MCF 10A (cell line): ENCODE measurements at regions not wholly inside any gene's neighbourhood (a gene's known extent, or its start where the extent isn't known, plus 50 kb on each side); places are given as distances from the start of the nearest gene placed in this dataset.

Experiments used
- BruUV-seq: library from RNA; stranded (reverse); fragments of 400-500 nt; replicated peaks from 2 replicates; lab custom pipeline; 2021; lab: Mats Ljungman, UMichigan
- CTCF ChIA-PET: fragments of 300-600 bp; sonication (Branson Sonifier 250); formaldehyde crosslinking; extraction: SDS; loops from one replicate; lab custom pipeline; 2021; ENCODE audit warnings: antibody characterized with exemption, inconsistent platforms; lab: Yijun Ruan, JAX
- POLR2A ChIA-PET: fragments of 300-600, 350-650 bp; sonication (Branson Sonifier 250); formaldehyde crosslinking; extraction: SDS; loops from one replicate; lab custom pipeline; 2020; ENCODE audit warnings: antibody characterized with exemption, inconsistent platforms; lab: Yijun Ruan, JAX
- DNase-seq: peaks from one replicate; pipeline ENCODE4 v3.0.0-alpha.2; 2018; ENCODE audit not compliant: unreplicated experiment
- H3K27ac Mint-ChIP-seq: one replicate; pipeline ENCODE4 v1.8.0; 2022; ENCODE audit warnings: mild to moderate bottlenecking, low read depth, mixed read lengths; ENCODE audit not compliant: unreplicated experiment
- H3K27me3 Mint-ChIP-seq: one replicate; pipeline ENCODE4 v1.8.0; 2022; ENCODE audit warnings: mixed read lengths; ENCODE audit not compliant: insufficient read depth, unreplicated experiment
- H3K36me3 Mint-ChIP-seq: one replicate; pipeline ENCODE4 v1.8.0; 2022; ENCODE audit warnings: mild to moderate bottlenecking, moderate library complexity, mixed read lengths; ENCODE audit not compliant: insufficient read depth, unreplicated experiment
- H3K4me1 Mint-ChIP-seq: one replicate; pipeline ENCODE4 v1.8.0; 2022; ENCODE audit warnings: mixed read lengths; ENCODE audit not compliant: insufficient read depth, unreplicated experiment
- H3K4me3 Mint-ChIP-seq: one replicate; pipeline ENCODE4 v1.8.0; 2022; ENCODE audit warnings: mild to moderate bottlenecking, moderate library complexity, mixed read lengths; ENCODE audit not compliant: unreplicated experiment
- H3K9me3 Mint-ChIP-seq: one replicate; pipeline ENCODE4 v1.8.0; 2022; ENCODE audit warnings: mixed read lengths; ENCODE audit not compliant: unreplicated experiment
- intact Hi-C: fragments of 100-400 bp; cut with micrococcal nuclease; formaldehyde crosslinking; loops from 2 replicates; pipeline ENCODE4 v1.14.1; 2022
- TF ChIP-seq, protein P1 (sequence below): fragments of 200-600 bp; IDR thresholded peaks from one replicate; pipeline ENCODE4 v1.8.0; 2022; ENCODE audit warnings: antibody characterized with exemption, mild to moderate bottlenecking; ENCODE audit not compliant: unreplicated experiment

DNA sequence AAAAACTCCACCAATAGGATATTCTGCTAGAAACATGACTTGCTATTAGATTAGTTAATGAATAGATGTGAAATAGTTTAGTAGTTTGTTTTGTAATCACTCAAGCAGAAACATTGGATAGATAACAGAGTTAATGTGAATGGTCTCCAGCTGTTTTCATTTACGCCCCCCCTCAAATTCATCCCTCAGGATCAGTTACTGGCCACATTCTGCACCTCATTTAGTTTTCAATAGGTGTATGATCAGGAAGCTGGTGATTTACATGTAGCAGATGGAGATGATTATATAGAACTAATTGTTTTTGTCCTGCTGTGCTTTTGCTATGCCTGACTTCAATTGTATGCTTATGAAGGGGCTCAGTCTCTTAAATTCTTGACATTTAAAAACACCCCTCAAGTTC, 759.0 kb downstream of the SLITRK6 start:
- H3K4me1 Mint-ChIP-seq: no peaks in the 10 kb centered on the region
- POLR2A ChIA-PET: interaction anchor here (0.7 kb wide), 1 partner anchor 60 kb away, joined by 3 read pairs; no protein-coding TSS in a partner anchor
- intact Hi-C loops: no loop called here

DNA sequence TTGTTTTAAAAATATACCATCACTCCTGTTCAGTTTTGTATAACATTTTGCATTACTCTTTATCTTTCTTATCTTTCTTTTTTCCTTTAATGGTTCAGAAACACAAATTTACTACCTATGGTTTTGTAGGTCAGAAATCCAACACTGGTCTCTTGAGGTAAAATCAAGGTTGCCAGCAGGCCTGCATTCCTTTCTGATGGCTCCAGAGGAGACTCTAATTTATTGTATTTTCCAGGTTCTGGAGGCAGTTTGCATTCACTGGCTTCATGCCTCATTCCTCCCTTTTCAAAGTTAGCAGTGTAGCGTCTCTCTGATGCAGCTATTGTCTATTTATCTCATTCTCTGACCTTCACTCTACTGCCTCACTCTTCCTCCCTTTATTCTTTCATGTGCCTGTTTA, 767.4 kb downstream of the SLITRK6 start:
- TF ChIP-seq, protein P1, sequence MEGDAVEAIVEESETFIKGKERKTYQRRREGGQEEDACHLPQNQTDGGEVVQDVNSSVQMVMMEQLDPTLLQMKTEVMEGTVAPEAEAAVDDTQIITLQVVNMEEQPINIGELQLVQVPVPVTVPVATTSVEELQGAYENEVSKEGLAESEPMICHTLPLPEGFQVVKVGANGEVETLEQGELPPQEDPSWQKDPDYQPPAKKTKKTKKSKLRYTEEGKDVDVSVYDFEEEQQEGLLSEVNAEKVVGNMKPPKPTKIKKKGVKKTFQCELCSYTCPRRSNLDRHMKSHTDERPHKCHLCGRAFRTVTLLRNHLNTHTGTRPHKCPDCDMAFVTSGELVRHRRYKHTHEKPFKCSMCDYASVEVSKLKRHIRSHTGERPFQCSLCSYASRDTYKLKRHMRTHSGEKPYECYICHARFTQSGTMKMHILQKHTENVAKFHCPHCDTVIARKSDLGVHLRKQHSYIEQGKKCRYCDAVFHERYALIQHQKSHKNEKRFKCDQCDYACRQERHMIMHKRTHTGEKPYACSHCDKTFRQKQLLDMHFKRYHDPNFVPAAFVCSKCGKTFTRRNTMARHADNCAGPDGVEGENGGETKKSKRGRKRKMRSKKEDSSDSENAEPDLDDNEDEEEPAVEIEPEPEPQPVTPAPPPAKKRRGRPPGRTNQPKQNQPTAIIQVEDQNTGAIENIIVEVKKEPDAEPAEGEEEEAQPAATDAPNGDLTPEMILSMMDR: no peak
- no peaks in the 10 kb centered on the region for H3K36me3 Mint-ChIP-seq
- intact Hi-C loops: no loop called here
- CTCF ChIA-PET: no interaction called here
- H3K27ac Mint-ChIP-seq: no peak overlapping the region
- H3K4me3 Mint-ChIP-seq: no peak overlapping the region
- BruUV-seq: no TSS peak
- H3K27me3 Mint-ChIP-seq: no peaks in the 10 kb centered on the region
- no peak for DNase-seq
- peaks cover 11% of the 10 kb centered on the region for H3K9me3 Mint-ChIP-seq
- POLR2A ChIA-PET: no interaction called here
- no peaks in the 10 kb centered on the region for H3K4me1 Mint-ChIP-seq

More for the DNA sequence above, 759.0 kb downstream of the SLITRK6 start:
- no peaks in the 10 kb centered on the region for H3K27me3 Mint-ChIP-seq
- H3K4me3 Mint-ChIP-seq: no peak overlapping the region
- TF ChIP-seq, protein P1: no peak
- BruUV-seq: no TSS peak
- H3K36me3 Mint-ChIP-seq: no peaks in the 10 kb centered on the region
- H3K27ac Mint-ChIP-seq: no peak overlapping the region
- H3K9me3 Mint-ChIP-seq: no peaks in the 10 kb centered on the region
- no peak for DNase-seq
- CTCF ChIA-PET: interaction anchor here (0.6 kb wide), 1 partner anchor 811 kb away, joined by 3 read pairs; no protein-coding TSS in a partner anchor

DNA sequence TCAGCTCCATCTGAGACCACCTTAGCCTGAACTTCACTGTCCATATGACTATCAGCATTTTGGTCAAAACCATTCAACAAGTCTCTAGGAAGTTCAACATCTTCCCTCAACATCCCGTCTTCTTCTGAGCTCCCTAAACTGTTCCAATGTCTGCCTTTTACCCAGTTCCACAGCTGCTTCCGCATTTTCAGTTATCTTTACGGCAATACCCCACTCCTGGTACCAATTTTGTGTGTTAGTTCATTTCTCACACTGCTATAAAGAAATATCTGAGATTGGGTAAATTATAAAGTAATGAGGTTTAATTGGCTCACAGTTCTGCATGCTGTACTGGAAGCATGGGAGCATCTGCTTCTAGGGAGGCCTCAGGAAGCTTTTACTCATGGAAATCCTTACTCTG, 771.2 kb downstream of the SLITRK6 start:
- no peaks in the 10 kb centered on the region for H3K4me1 Mint-ChIP-seq
- POLR2A ChIA-PET: no interaction called here
- no peak for DNase-seq
- no TSS peak for BruUV-seq
- H3K36me3 Mint-ChIP-seq: no peaks in the 10 kb centered on the region
- H3K27ac Mint-ChIP-seq: no peak overlapping the region
- H3K27me3 Mint-ChIP-seq: no peaks in the 10 kb centered on the region
- no peak overlapping the region for H3K4me3 Mint-ChIP-seq
- peaks cover 11% of the 10 kb centered on the region for H3K9me3 Mint-ChIP-seq
- intact Hi-C loops: no loop called here
- CTCF ChIA-PET: no interaction called here
- TF ChIP-seq, protein P1: no peak

DNA sequence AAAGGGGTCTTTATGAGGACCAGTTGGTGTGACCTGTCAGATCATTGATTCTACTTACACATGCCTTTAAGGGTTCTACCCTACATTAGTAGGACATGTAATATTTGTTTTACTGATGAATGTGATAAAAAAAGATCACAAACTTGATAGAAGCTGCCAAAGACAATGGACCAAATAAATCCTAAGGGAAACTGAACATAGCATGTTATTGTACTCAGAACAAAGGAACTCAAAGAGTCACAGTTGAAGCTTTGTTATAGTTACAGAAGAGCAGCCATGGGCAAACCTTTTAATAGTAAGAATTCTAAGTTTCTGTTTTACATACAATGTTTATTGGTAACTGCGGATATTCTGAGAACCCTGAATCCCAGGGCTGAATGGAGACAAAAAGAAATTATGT, 780.1 kb downstream of the SLITRK6 start:
- TF ChIP-seq, protein P1: no peak
- BruUV-seq: no TSS peak
- intact Hi-C loops: no loop called here
- ChIA-PET POLR2A (no interaction called here), CTCF (no interaction called here)
- no peaks in the 10 kb centered on the region for H3K27me3 Mint-ChIP-seq
- no peaks in the 10 kb centered on the region for H3K36me3 Mint-ChIP-seq
- H3K4me3 Mint-ChIP-seq: no peak overlapping the region
- no peak for DNase-seq
- no peak overlapping the region for H3K27ac Mint-ChIP-seq
- H3K4me1 Mint-ChIP-seq: no peaks in the 10 kb centered on the region
- no peaks in the 10 kb centered on the region for H3K9me3 Mint-ChIP-seq
